SK-N-SH (cell line): ENCODE measurements at regions not wholly inside any gene's neighbourhood (a gene's known extent, or its start where the extent isn't known, plus 50 kb on each side); places are given as distances from the start of the nearest gene placed in this dataset.

ENCODE experiments used
- CTCF ChIA-PET: fragments of 300-600, 350-600 bp; formaldehyde crosslinking; extraction: SDS; loops from one replicate; lab custom pipeline; 2021; lab: Yijun Ruan, JAX
- POLR2A ChIA-PET: fragments of 350-600 bp; sonication (Branson Sonifier 250); formaldehyde crosslinking; extraction: SDS; loops from one replicate; lab custom pipeline; 2020; ENCODE audit warnings: antibody characterized with exemption, inconsistent platforms; lab: Yijun Ruan, JAX
- DNase-seq: peaks from one replicate; pipeline ENCODE4 v3.0.0; 2012
- H2AFZ ChIP-seq: fragments of 200-600 bp; sonication (generic); 2 replicates; pipeline ENCODE4 v1.8.1; 2016; ENCODE audit warnings: antibody characterized with exemption, mild to moderate bottlenecking, low read depth
- H3F3A ChIP-seq: fragments of 200-600 bp; sonication (generic); replicated peaks from 2 replicates; pipeline ENCODE3; 2016; ENCODE audit warnings: antibody characterized with exemption, mild to moderate bottlenecking; ENCODE audit not compliant: insufficient read depth
- H3K27ac ChIP-seq, 2 experiments: fragments of 200-500 bp in 1 of 2; fragments of 200-600 bp in 1 of 2; sonication (Bioruptor generic) in 1 of 2; sonication (generic), shearing (Covaris generic) in 1 of 2; 2 replicates each; pipeline versions ENCODE4 v1.5.1 to v1.6.1; 2014 to 2016; ENCODE audit warnings: low read depth in 2 of 2, inconsistent platforms in 1 of 2, low read length in 1 of 2, mild to moderate bottlenecking in 1 of 2, mixed read lengths in 1 of 2
- H3K27me3 ChIP-seq: fragments of 200-600 bp; sonication (generic), shearing (Covaris generic); 2 replicates; pipeline ENCODE4 v1.6.1; 2016; ENCODE audit warnings: mixed run types; ENCODE audit not compliant: insufficient read depth
- H3K36me3 ChIP-seq, 2 experiments: fragments of 200-500 bp in 1 of 2; fragments of 200-600 bp in 1 of 2; sonication (Bioruptor generic) in 1 of 2; sonication (generic) in 1 of 2; replicated peaks in 1 of 2; 2 replicates each; pipeline versions ENCODE3 to v1.5.1; 2014 to 2016; ENCODE audit warnings: low read length in 1 of 2, mild to moderate bottlenecking in 1 of 2; ENCODE audit not compliant: insufficient read depth in 2 of 2, control insufficient read depth in 1 of 2
- H3K4me1 ChIP-seq, 2 experiments: fragments of 200-500 bp in 1 of 2; fragments of 200-600 bp in 1 of 2; sonication (Bioruptor generic) in 1 of 2; sonication (generic), shearing (Covaris generic) in 1 of 2; 2 replicates each; pipeline versions ENCODE4 v1.5.1 to v1.6.1; 2014 to 2016; ENCODE audit warnings: low read depth in 1 of 2, low read length in 1 of 2, mixed run types in 1 of 2; ENCODE audit not compliant: insufficient read depth in 2 of 2, control insufficient read depth in 1 of 2
- H3K4me2 ChIP-seq: fragments of 200-600 bp; sonication (generic), shearing (Covaris generic); 2 replicates; pipeline ENCODE4 v1.6.1; 2017; ENCODE audit warnings: mixed run types
- H3K4me3 ChIP-seq, 2 experiments: fragments of 200-500 bp in 1 of 2; fragments of 200-600 bp in 1 of 2; sonication (Bioruptor generic) in 1 of 2; sonication (generic), shearing (Covaris generic) in 1 of 2; 2 replicates each; pipeline versions ENCODE4 v1.5.1 to v1.8.1; 2014 to 2016; ENCODE audit warnings: low read depth in 2 of 2, inconsistent platforms in 1 of 2, low read length in 1 of 2, mild to moderate bottlenecking in 1 of 2, mixed read lengths in 1 of 2, moderate library complexity in 1 of 2
- H3K79me2 ChIP-seq: fragments of 200-600 bp; sonication (generic); 2 replicates; pipeline ENCODE4 v1.8.1; 2017; ENCODE audit warnings: mild to moderate bottlenecking; ENCODE audit not compliant: insufficient read depth
- H3K9ac ChIP-seq: fragments of 200-600 bp; sonication (generic); 2 replicates; pipeline ENCODE4 v1.6.1; 2017; ENCODE audit warnings: mixed run types
- H3K9me2 ChIP-seq: fragments of 200-600 bp; sonication (generic); 2 replicates; pipeline ENCODE4 v1.6.1; 2017; ENCODE audit warnings: mixed run types
- H3K9me3 ChIP-seq: fragments of 200-600 bp; sonication (generic); 2 replicates; pipeline ENCODE4 v1.6.1; 2017; ENCODE audit warnings: mixed run types, mild to moderate bottlenecking, moderate library complexity
- H4K20me1 ChIP-seq: fragments of 200-600 bp; sonication (generic); 2 replicates; pipeline ENCODE4 v1.6.1; 2017; ENCODE audit warnings: mild to moderate bottlenecking, mixed run types; ENCODE audit not compliant: insufficient read depth
- ELF1 ChIP-seq: IDR thresholded peaks from 2 replicates; pipeline ENCODE4 v1.4.0; 2012
- EP300 ChIP-seq, 2 experiments: IDR thresholded peaks; 2 replicates each; pipeline versions ENCODE4 v1.4.0 to v1.6.1; 2012; ENCODE audit warnings: borderline replicate concordance in 1 of 2, low read depth in 1 of 2, low read length in 1 of 2
- FOSL2 ChIP-seq: IDR thresholded peaks from 2 replicates; pipeline ENCODE4 v1.4.0; 2012; ENCODE audit warnings: low read depth, mild to moderate bottlenecking, moderate library complexity, borderline replicate concordance
- FOXJ3 ChIP-seq: sonication (generic); formaldehyde crosslinking; IDR thresholded peaks from 2 replicates; pipeline ENCODE4 v1.5.1; 2020; ENCODE audit warnings: mild to moderate bottlenecking, missing genetic modification reagents
- FOXM1 ChIP-seq: IDR thresholded peaks from 2 replicates; pipeline ENCODE4 v1.4.0; 2012; ENCODE audit warnings: low read depth, mild to moderate bottlenecking
- GABPA ChIP-seq: IDR thresholded peaks from 2 replicates; pipeline ENCODE4 v1.4.0; 2012; ENCODE audit warnings: low read depth, mild to moderate bottlenecking
- MEF2A ChIP-seq: IDR thresholded peaks from 2 replicates; pipeline ENCODE4 v1.4.0; 2012; ENCODE audit warnings: low read depth, borderline replicate concordance
- MXI1 ChIP-seq: IDR thresholded peaks from 2 replicates; pipeline ENCODE4 v1.6.1; 2012; ENCODE audit warnings: mild to moderate bottlenecking, low read depth, low read length, improper control_type of control experiment
- NRF1 ChIP-seq: IDR thresholded peaks from 2 replicates; pipeline ENCODE4 v1.6.1; 2012; ENCODE audit warnings: low read depth, mild to moderate bottlenecking, low read length
- POLR2AphosphoS5 ChIP-seq: IDR thresholded peaks from 2 replicates; pipeline ENCODE4 v1.6.1; 2012; ENCODE audit warnings: low read depth, low read length
- RAD21 ChIP-seq: IDR thresholded peaks from 2 replicates; pipeline ENCODE4 v1.6.1; 2012; ENCODE audit warnings: mild to moderate bottlenecking, low read length
- RFX5 ChIP-seq: IDR thresholded peaks from 2 replicates; pipeline ENCODE4 v1.6.1; 2012; ENCODE audit warnings: mild to moderate bottlenecking, improper control_type of control experiment, low read length
- SIN3A ChIP-seq: IDR thresholded peaks from 2 replicates; pipeline ENCODE4 v1.6.1; 2012; ENCODE audit warnings: low read depth, mild to moderate bottlenecking, low read length, moderate library complexity, borderline replicate concordance
- TAF1 ChIP-seq: IDR thresholded peaks from 2 replicates; pipeline ENCODE4 v1.6.1; 2012; ENCODE audit warnings: low read depth, mild to moderate bottlenecking, low read length, moderate library complexity, borderline replicate concordance
- TCF12 ChIP-seq: IDR thresholded peaks from 2 replicates; pipeline ENCODE4 v1.4.0; 2012
- TEAD4 ChIP-seq: IDR thresholded peaks from 2 replicates; pipeline ENCODE4 v1.4.0; 2012; ENCODE audit warnings: mild to moderate bottlenecking, borderline replicate concordance; ENCODE audit not compliant: insufficient read depth
- YY1 ChIP-seq: IDR thresholded peaks from 2 replicates; pipeline ENCODE4 v1.4.0; 2012; ENCODE audit warnings: low read depth, mild to moderate bottlenecking
- WGBS: methylation state at CpG from one replicate; pipeline ENCODE4 v1.1.6; 2017; ENCODE audit warnings: low lambda C conversion rate; 5-methylcytosine and 5-hydroxymethylcytosine counted together
- TF ChIP-seq, protein P1 (sequence below): IDR thresholded peaks from 2 replicates; pipeline ENCODE4 v1.6.1; 2012; ENCODE audit warnings: mild to moderate bottlenecking, low read depth, low read length, moderate library complexity
- TF ChIP-seq, protein P2 (sequence below): IDR thresholded peaks from 2 replicates; pipeline ENCODE4 v1.4.0; 2012; ENCODE audit warnings: low read depth, borderline replicate concordance
- TF ChIP-seq, protein P3 (sequence below): IDR thresholded peaks from 2 replicates; pipeline ENCODE4 v1.4.0; 2012; ENCODE audit warnings: low read depth
- TF ChIP-seq, protein P4 (sequence below): IDR thresholded peaks from 2 replicates; pipeline ENCODE4 v1.4.0; 2012; ENCODE audit warnings: low read depth, borderline replicate concordance

DNA sequence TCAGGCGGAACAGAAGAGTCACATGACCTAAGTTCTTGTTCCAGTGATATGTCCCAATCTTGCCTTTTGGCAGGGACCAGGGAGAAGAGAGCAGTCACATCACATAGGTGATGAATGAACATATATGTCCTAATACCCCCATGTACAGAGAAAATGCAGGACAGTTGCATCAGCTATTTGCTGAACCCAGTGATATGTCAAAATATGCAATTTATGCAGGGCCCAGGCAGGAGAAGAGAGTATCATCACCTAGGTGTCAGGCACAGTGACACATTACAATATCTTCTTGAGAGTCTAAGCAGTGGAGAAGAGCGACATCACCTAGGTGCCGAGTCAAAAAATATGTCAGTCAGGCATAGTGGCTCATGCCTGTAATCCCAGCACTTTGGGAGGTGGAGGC, 139.9 kb downstream of the ZNF675 start:
- H3K27ac ChIP-seq: no peak overlapping the region
- no peaks in the 10 kb centered on the region for H4K20me1 ChIP-seq
- no peaks in the 10 kb centered on the region for H3K27me3 ChIP-seq
- no peak overlapping the region for H3K9ac ChIP-seq
- no peak overlapping the region for H3K4me3 ChIP-seq
- H3K79me2 ChIP-seq: no peaks in the 10 kb centered on the region
- no peaks in the 10 kb centered on the region for H3F3A ChIP-seq
- no peaks in the 10 kb centered on the region for H3K9me2 ChIP-seq
- H3K4me2 ChIP-seq: no peak overlapping the region
- POLR2A ChIA-PET: no interaction called here
- TF ChIP-seq MEF2A: no peak
- no peak for TF ChIP-seq RFX5
- TF ChIP-seq FOXJ3 (CRISPR knock-in tag): no peak
- no peak for TF ChIP-seq TAF1
- no peak for TF ChIP-seq EP300 (IDR thresholded peaks at IDR 0.05; ENCODE audit: borderline replicate concordance in 1 of 2, low read depth in 1 of 2, low read length in 1 of 2)
- TF ChIP-seq ELF1: no peak
- no peak for TF ChIP-seq NRF1
- no peak for TF ChIP-seq FOSL2
- TF ChIP-seq FOXM1: no peak
- no peak for TF ChIP-seq POLR2AphosphoS5
- TF ChIP-seq MXI1: no peak
- TF ChIP-seq RAD21: no peak
- no peak for TF ChIP-seq YY1
- TF ChIP-seq TEAD4: no peak
- TF ChIP-seq, protein P1, sequence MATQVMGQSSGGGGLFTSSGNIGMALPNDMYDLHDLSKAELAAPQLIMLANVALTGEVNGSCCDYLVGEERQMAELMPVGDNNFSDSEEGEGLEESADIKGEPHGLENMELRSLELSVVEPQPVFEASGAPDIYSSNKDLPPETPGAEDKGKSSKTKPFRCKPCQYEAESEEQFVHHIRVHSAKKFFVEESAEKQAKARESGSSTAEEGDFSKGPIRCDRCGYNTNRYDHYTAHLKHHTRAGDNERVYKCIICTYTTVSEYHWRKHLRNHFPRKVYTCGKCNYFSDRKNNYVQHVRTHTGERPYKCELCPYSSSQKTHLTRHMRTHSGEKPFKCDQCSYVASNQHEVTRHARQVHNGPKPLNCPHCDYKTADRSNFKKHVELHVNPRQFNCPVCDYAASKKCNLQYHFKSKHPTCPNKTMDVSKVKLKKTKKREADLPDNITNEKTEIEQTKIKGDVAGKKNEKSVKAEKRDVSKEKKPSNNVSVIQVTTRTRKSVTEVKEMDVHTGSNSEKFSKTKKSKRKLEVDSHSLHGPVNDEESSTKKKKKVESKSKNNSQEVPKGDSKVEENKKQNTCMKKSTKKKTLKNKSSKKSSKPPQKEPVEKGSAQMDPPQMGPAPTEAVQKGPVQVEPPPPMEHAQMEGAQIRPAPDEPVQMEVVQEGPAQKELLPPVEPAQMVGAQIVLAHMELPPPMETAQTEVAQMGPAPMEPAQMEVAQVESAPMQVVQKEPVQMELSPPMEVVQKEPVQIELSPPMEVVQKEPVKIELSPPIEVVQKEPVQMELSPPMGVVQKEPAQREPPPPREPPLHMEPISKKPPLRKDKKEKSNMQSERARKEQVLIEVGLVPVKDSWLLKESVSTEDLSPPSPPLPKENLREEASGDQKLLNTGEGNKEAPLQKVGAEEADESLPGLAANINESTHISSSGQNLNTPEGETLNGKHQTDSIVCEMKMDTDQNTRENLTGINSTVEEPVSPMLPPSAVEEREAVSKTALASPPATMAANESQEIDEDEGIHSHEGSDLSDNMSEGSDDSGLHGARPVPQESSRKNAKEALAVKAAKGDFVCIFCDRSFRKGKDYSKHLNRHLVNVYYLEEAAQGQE: no peak
- TF ChIP-seq, protein P2, sequence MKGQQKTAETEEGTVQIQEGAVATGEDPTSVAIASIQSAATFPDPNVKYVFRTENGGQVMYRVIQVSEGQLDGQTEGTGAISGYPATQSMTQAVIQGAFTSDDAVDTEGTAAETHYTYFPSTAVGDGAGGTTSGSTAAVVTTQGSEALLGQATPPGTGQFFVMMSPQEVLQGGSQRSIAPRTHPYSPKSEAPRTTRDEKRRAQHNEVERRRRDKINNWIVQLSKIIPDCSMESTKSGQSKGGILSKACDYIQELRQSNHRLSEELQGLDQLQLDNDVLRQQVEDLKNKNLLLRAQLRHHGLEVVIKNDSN: no peak
- no peaks in the 10 kb centered on the region for H3K9me3 ChIP-seq
- H2AFZ ChIP-seq: no peak overlapping the region
- no peak for DNase-seq
- CTCF ChIA-PET: no interaction called here
- WGBS: 31% methylated on average over 3 of the region's 3 CpGs
- H3K36me3 ChIP-seq: no peaks in the 10 kb centered on the region
- no peaks in the 10 kb centered on the region for H3K4me1 ChIP-seq

DNA sequence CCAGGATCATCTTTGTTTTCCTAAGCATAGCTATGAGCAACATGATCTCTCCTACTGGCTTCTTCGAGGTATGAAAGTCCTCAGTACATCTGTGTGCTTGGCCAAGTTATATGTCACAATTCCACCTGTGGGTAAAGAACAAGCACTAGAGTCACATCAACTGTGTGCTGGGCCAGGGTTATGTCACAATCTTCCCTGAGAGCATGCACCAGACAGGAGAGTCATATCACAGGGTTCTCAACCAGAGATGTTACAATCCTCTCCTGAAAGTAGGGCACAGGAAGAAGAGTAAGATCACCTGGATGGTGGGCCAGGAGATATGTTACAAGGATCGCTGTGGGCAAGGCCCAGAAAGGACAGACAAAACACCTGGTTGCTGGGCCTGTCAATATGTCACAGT, 143.7 kb downstream of the ZNF675 start:
- Histone ChIP-seq H3K9me2 (no peaks in the 10 kb centered on the region), H3F3A (no peaks in the 10 kb centered on the region), H3K36me3 (no peaks in the 10 kb centered on the region), H3K79me2 (no peaks in the 10 kb centered on the region), H3K4me2 (no peak overlapping the region), H3K4me1 (no peaks in the 10 kb centered on the region), H4K20me1 (no peaks in the 10 kb centered on the region), H3K9ac (no peak overlapping the region), H3K9me3 (no peaks in the 10 kb centered on the region), H2AFZ (no peak overlapping the region), H3K27ac (no peak overlapping the region), H3K27me3 (no peaks in the 10 kb centered on the region), H3K4me3 (no peak overlapping the region)
- no peak for DNase-seq
- ChIA-PET CTCF (no interaction called here), POLR2A (no interaction called here)
- 0% methylated on average over 2 of the region's 2 CpGs for WGBS
- TF ChIP-seq TEAD4: no peak
- TF ChIP-seq, protein P3, sequence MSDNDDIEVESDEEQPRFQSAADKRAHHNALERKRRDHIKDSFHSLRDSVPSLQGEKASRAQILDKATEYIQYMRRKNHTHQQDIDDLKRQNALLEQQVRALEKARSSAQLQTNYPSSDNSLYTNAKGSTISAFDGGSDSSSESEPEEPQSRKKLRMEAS: no peak
- no peak for TF ChIP-seq EP300 (IDR thresholded peaks at IDR 0.05; ENCODE audit: borderline replicate concordance in 1 of 2, low read depth in 1 of 2, low read length in 1 of 2)
- TF ChIP-seq TCF12: no peak
- TF ChIP-seq, protein P2: no peak
- TF ChIP-seq RAD21: no peak
- TF ChIP-seq, protein P4, sequence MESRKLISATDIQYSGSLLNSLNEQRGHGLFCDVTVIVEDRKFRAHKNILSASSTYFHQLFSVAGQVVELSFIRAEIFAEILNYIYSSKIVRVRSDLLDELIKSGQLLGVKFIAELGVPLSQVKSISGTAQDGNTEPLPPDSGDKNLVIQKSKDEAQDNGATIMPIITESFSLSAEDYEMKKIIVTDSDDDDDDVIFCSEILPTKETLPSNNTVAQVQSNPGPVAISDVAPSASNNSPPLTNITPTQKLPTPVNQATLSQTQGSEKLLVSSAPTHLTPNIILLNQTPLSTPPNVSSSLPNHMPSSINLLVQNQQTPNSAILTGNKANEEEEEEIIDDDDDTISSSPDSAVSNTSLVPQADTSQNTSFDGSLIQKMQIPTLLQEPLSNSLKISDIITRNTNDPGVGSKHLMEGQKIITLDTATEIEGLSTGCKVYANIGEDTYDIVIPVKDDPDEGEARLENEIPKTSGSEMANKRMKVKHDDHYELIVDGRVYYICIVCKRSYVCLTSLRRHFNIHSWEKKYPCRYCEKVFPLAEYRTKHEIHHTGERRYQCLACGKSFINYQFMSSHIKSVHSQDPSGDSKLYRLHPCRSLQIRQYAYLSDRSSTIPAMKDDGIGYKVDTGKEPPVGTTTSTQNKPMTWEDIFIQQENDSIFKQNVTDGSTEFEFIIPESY: no peak
- TF ChIP-seq GABPA: no peak
- TF ChIP-seq TAF1: no peak
- no peak for TF ChIP-seq SIN3A
- no peak for TF ChIP-seq POLR2AphosphoS5
